ENCODE measurements at regions not wholly inside any gene's neighbourhood (a gene's known extent, or its start where the extent isn't known, plus 50 kb on each side); places are given as distances from the start of the nearest gene placed in this dataset.

DNA sequence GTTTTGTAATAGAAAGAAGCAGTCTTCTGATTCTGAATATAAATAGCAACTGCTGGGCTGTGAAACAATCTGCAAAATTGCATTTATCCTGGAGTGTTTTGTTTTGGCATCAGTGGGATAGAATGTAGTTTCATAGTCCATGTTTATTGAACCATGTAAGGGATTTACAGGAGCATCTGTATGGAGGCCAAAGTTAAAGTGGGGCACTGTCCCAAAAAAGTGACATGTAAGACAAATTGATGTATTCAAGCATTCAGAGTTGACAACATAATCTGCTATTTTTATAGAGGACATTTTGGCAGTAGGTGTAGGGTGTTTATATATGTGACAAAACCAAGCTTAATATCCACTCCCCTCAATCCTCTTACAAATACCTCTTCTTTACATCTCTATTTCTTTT is 200.5 kb upstream of the ANK2 start:
- ChIA-PET POLR2A (no interaction called here), CTCF (no interaction called here)
- no peak for DNase-seq
- H3K36me3 Mint-ChIP-seq (ENCODE audit: insufficient read depth, unreplicated experiment) = no peaks in the 10 kb centered on the region
- Histone ChIP-seq H3K27me3 (replicated peaks; ENCODE audit: control insufficient read depth, insufficient read depth, low read length) (no peaks in the 10 kb centered on the region), H3K36me3 (ENCODE audit: control insufficient read depth, insufficient read depth, low read length) (no peaks in the 10 kb centered on the region), H3K4me1 (no peaks in the 10 kb centered on the region), H3K9me3 (no peaks in the 10 kb centered on the region), H3K4me3 (ENCODE audit: low read depth, low read length) (no peak overlapping the region)
- peaks cover 7% of the 10 kb centered on the region for H3K9me3 Mint-ChIP-seq (ENCODE audit: unreplicated experiment)
- no peak overlapping the region for H3K4me3 Mint-ChIP-seq (ENCODE audit: unreplicated experiment)
- H3K27ac Mint-ChIP-seq (ENCODE audit: unreplicated experiment) = no peak overlapping the region
- peaks cover 3% of the 10 kb centered on the region for H3K27me3 Mint-ChIP-seq (ENCODE audit: insufficient read depth, unreplicated experiment)
- TF ChIP-seq, protein P1, sequence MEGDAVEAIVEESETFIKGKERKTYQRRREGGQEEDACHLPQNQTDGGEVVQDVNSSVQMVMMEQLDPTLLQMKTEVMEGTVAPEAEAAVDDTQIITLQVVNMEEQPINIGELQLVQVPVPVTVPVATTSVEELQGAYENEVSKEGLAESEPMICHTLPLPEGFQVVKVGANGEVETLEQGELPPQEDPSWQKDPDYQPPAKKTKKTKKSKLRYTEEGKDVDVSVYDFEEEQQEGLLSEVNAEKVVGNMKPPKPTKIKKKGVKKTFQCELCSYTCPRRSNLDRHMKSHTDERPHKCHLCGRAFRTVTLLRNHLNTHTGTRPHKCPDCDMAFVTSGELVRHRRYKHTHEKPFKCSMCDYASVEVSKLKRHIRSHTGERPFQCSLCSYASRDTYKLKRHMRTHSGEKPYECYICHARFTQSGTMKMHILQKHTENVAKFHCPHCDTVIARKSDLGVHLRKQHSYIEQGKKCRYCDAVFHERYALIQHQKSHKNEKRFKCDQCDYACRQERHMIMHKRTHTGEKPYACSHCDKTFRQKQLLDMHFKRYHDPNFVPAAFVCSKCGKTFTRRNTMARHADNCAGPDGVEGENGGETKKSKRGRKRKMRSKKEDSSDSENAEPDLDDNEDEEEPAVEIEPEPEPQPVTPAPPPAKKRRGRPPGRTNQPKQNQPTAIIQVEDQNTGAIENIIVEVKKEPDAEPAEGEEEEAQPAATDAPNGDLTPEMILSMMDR (IDR thresholded peaks at IDR 0.05; ENCODE audit: insufficient read depth in 1 of 2, low read depth in 1 of 2, low read length in 1 of 2, severe bottlenecking in 1 of 2, unreplicated experiment in 1 of 2) = no peak
- intact Hi-C loops (cut with micrococcal nuclease; ENCODE audit: unreplicated experiment) = no loop called here
- BruUV-seq (replicated peaks) = no TSS peak
- H3K4me1 Mint-ChIP-seq (ENCODE audit: low read depth, unreplicated experiment) = peaks cover 3% of the 10 kb centered on the region

DNA sequence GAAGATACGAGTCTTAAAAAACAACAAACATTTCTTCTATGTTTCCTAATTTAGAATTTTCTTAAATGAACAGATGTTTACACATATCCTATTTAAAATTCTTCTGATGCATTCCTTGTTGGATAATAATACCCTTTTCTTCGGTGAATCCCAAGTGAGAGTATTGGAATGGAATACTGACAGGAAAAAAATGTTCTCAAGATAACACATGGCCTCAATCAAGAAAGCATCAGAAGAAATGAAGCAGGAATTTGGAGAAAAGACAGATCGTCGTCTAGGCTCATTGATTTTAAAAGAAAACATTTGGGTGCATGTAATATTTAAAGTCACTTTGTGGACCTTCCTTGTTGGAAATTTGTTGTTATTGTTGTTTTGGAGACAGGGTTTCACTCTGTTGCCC is 196.9 kb upstream of the ANK2 start:
- H3K27me3 ChIP-seq (replicated peaks; ENCODE audit: control insufficient read depth, insufficient read depth, low read length) = no peaks in the 10 kb centered on the region
- CTCF ChIA-PET = interaction anchor here (1.2 kb wide), 1 partner anchor 86 kb away, joined by 5 read pairs; no protein-coding TSS in a partner anchor
- no peaks in the 10 kb centered on the region for H3K36me3 Mint-ChIP-seq (ENCODE audit: insufficient read depth, unreplicated experiment)

DNA sequence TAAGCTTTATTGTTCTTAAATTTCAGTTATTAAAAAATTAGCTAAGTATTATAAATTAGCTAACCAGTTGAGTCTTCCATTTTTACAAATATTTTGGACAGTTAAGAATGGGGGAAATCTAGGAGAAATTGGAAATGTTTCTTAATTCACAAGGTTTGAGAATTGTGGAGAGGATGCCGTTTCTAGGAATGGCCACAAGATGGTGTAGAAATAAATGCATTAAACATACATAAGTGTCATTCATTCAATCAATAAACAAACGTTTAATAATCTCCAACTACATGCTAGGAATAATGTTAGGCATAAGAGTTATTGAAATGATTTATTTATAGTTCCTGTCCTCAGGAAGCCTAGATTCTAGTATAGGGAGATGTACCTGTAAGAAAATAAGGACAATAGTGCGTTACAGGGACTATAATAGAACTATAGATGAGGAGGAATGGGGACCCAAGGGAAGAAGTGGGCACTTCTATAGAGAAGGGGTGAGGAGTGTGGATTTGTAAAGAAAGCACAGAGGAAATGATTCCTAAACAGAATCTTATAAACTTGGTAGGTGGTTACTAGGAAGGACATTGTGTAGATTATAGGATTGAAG is 195.7 kb upstream of the ANK2 start:
- Mint-ChIP-seq H3K4me1 (ENCODE audit: low read depth, unreplicated experiment) (peaks cover 18% of the 10 kb centered on the region), H3K4me3 (ENCODE audit: unreplicated experiment) (no peak overlapping the region), H3K9me3 (ENCODE audit: unreplicated experiment) (peaks cover 7% of the 10 kb centered on the region), H3K36me3 (ENCODE audit: insufficient read depth, unreplicated experiment) (no peaks in the 10 kb centered on the region), H3K27me3 (ENCODE audit: insufficient read depth, unreplicated experiment) (no peaks in the 10 kb centered on the region), H3K27ac (ENCODE audit: unreplicated experiment) (no peak overlapping the region)
- no peaks in the 10 kb centered on the region for H3K36me3 ChIP-seq (ENCODE audit: control insufficient read depth, insufficient read depth, low read length)
- intact Hi-C loops (cut with micrococcal nuclease; ENCODE audit: unreplicated experiment) = loop anchor here (1.0 to 10.0 kb wide), 4 partner anchors 35 to 241 kb away; no protein-coding TSS in a partner anchor
- TF ChIP-seq, protein P1 (IDR thresholded peaks at IDR 0.05; ENCODE audit: insufficient read depth in 1 of 2, low read depth in 1 of 2, low read length in 1 of 2, severe bottlenecking in 1 of 2, unreplicated experiment in 1 of 2) = peak; percentile 41 to 46
- no TSS peak for BruUV-seq (replicated peaks)
- H3K4me3 ChIP-seq (ENCODE audit: low read depth, low read length) = no peak overlapping the region
- no peaks in the 10 kb centered on the region for H3K9me3 ChIP-seq
- ChIA-PET CTCF (interaction anchor here (1.2 kb wide), 1 partner anchor 85 kb away, joined by 5 read pairs; no protein-coding TSS in a partner anchor), POLR2A (no interaction called here)
- no peaks in the 10 kb centered on the region for H3K27me3 ChIP-seq (replicated peaks; ENCODE audit: control insufficient read depth, insufficient read depth, low read length)
- DNase-seq = no peak
- peaks cover 15% of the 10 kb centered on the region; the same call in 1 of the 2 replicates for H3K4me1 ChIP-seq

More for the DNA sequence above, 196.9 kb upstream of the ANK2 start:
- BruUV-seq (replicated peaks) = no TSS peak
- Histone ChIP-seq H3K4me1 (peaks cover 5% of the 10 kb centered on the region; the same call in 1 of the 2 replicates), H3K4me3 (ENCODE audit: low read depth, low read length) (no peak overlapping the region), H3K9me3 (no peaks in the 10 kb centered on the region), H3K36me3 (ENCODE audit: control insufficient read depth, insufficient read depth, low read length) (no peaks in the 10 kb centered on the region)
- intact Hi-C loops (cut with micrococcal nuclease; ENCODE audit: unreplicated experiment) = loop anchor here (5.0 to 10.0 kb wide), 2 partner anchors 45 to 242 kb away; no protein-coding TSS in a partner anchor
- TF ChIP-seq, protein P1 (IDR thresholded peaks at IDR 0.05; ENCODE audit: insufficient read depth in 1 of 2, low read depth in 1 of 2, low read length in 1 of 2, severe bottlenecking in 1 of 2, unreplicated experiment in 1 of 2) = no peak
- Mint-ChIP-seq H3K9me3 (ENCODE audit: unreplicated experiment) (peaks cover 7% of the 10 kb centered on the region), H3K4me3 (ENCODE audit: unreplicated experiment) (no peak overlapping the region), H3K4me1 (ENCODE audit: low read depth, unreplicated experiment) (peaks cover 18% of the 10 kb centered on the region), H3K27ac (ENCODE audit: unreplicated experiment) (no peak overlapping the region), H3K27me3 (ENCODE audit: insufficient read depth, unreplicated experiment) (no peaks in the 10 kb centered on the region)
- POLR2A ChIA-PET = no interaction called here
- DNase-seq = no peak
